ENCODE measurements at regions not wholly inside any gene's neighbourhood (a gene's known extent, or its start where the extent isn't known, plus 50 kb on each side); places are given as distances from the start of the nearest gene placed in this dataset.
"Not testable (repeated sequence)": the region's sequence is repeated elsewhere in the genome, so short reads cannot be mapped to it uniquely, and the experiment has no call there.

DNA sequence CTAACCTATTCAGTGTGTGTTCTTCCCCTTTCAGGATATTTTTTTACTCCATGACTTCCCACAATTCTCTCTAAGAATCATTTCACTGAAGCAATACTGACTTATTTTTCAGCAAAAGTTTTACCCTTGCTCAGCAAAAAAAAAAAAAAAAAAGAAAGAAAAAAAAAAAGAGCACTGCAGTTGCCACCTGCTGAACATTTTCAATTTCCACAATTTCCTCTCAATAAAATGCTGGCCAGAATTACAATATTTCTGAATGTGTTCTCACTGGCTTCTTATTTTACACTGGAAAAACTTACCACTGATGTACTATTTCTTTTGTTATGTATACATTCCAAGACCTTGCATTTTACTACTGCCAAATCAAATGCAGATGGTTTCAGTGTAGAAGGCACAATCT is 210.4 kb downstream of the PAPSS1 start:
- TF ChIP-seq, protein P1, sequence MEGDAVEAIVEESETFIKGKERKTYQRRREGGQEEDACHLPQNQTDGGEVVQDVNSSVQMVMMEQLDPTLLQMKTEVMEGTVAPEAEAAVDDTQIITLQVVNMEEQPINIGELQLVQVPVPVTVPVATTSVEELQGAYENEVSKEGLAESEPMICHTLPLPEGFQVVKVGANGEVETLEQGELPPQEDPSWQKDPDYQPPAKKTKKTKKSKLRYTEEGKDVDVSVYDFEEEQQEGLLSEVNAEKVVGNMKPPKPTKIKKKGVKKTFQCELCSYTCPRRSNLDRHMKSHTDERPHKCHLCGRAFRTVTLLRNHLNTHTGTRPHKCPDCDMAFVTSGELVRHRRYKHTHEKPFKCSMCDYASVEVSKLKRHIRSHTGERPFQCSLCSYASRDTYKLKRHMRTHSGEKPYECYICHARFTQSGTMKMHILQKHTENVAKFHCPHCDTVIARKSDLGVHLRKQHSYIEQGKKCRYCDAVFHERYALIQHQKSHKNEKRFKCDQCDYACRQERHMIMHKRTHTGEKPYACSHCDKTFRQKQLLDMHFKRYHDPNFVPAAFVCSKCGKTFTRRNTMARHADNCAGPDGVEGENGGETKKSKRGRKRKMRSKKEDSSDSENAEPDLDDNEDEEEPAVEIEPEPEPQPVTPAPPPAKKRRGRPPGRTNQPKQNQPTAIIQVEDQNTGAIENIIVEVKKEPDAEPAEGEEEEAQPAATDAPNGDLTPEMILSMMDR (IDR thresholded peaks at IDR 0.05) = no peak
- Histone ChIP-seq H3K27ac (no peak overlapping the region), H3K36me3 (no peaks in the 10 kb centered on the region), H3K9me3 (no peaks in the 10 kb centered on the region), H3K4me3 (no peak overlapping the region), H3K4me1 (no peaks in the 10 kb centered on the region), H3K27me3 (no peaks in the 10 kb centered on the region)
- DNase-seq (ENCODE audit: low spot score) = no peak

DNA sequence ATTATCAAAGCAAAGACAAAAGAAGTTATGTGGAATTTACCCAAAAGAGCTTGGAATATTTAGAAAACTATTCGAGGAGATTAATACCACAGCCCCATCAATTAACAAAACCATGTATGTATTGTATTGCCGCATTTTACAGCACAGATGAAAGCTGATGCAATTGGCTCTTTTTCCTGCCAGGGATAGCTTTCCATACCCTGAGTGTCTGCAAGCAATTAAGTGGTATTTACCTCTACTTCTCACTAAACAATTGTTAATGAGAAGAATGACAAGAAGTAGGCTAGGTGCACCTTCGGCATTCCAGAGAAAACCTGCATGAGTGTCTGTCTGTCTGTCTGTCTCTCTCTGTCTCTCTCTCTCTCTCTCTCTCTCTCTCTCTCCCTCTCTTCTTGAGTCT is 219.5 kb downstream of the PAPSS1 start:
- H3K9me3 ChIP-seq = peaks cover 0 to 10% of the 10 kb centered on the region in 2 donors
- TF ChIP-seq, protein P1 (IDR thresholded peaks at IDR 0.05) = no peak
- H3K4me3 ChIP-seq = no peak overlapping the region
- no peaks in the 10 kb centered on the region for H3K4me1 ChIP-seq
- no peak overlapping the region for H3K27ac ChIP-seq
- no peaks in the 10 kb centered on the region for H3K27me3 ChIP-seq
- no peaks in the 10 kb centered on the region for H3K36me3 ChIP-seq
- no peak for DNase-seq (ENCODE audit: low spot score)

DNA sequence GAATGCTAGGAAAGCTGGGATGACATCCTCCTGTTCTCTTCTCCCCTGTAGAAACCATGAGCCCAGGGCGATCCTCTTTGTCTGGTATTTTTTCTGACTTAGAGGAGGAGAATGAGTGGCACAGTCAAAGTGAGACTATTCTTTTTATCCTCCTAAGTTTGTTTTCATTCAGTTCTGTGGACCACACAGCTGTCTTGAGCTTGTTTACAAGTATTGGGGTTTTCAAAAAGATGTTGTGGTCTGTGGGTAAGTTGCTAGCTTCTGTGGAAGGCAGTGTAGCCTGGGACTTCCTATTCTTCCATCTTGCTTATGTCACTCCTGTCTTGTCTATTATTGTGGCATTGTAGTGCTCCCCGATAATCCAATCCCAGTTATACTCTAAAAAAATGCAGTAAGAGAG is 223.0 kb downstream of the PAPSS1 start:
- Histone ChIP-seq H3K4me3 (no peak overlapping the region), H3K36me3 (no peaks in the 10 kb centered on the region), H3K9me3 (peaks cover 0 to 12% of the 10 kb centered on the region in 2 donors), H3K27ac (no peak overlapping the region), H3K27me3 (no peaks in the 10 kb centered on the region), H3K4me1 (no peaks in the 10 kb centered on the region)
- DNase-seq (ENCODE audit: low spot score) = no peak
- TF ChIP-seq, protein P1 (IDR thresholded peaks at IDR 0.05) = no peak

DNA sequence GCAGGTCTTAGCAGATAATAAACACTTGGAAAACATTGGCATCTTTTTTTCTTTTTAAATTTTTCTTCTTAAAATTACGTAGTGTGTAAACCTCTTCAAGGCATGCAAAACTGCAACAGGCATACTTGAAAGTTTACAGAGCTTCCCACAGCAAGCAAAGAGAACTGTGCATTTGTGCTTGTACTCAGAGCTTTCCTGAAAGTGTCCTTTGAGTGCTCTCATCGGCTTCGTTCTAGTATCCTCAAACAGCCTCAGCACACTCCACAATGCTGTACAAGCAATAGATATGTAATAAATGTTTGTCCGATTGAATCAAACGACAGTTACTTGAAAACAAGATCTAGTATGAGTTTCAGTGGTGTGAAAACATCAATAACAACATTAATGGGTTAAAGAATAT is 227.5 kb downstream of the PAPSS1 start:
- DNase-seq (ENCODE audit: low spot score) = no peak
- Histone ChIP-seq H3K4me1 (no peaks in the 10 kb centered on the region), H3K27me3 (no peaks in the 10 kb centered on the region), H3K4me3 (no peak overlapping the region), H3K36me3 (no peaks in the 10 kb centered on the region), H3K9me3 (peaks cover 0 to 12% of the 10 kb centered on the region in 2 donors), H3K27ac (no peak overlapping the region)
- TF ChIP-seq, protein P1 (IDR thresholded peaks at IDR 0.05) = no peak

DNA sequence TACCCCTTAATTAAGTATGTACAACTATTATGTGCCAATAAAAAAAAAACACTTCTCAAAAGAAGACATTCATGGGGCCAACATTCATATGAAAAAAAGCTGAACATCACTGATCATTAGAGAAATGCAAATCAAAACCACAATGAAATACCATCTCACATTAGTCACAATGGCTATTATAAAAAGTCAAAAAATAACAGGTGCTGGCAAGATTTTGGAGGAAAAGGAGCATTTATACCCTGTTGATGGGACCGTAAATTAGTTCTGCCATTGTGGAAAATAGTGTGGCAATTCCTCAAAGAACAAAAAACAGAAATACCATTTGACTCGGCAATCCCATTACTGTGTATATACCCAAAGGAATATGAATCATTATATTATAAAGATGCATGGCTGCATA is 229.9 kb downstream of the PAPSS1 start:
- Histone ChIP-seq H3K36me3 (no peaks in the 10 kb centered on the region), H3K4me3 (no peak overlapping the region), H3K9me3 (no peaks in the 10 kb centered on the region), H3K4me1 (no peaks in the 10 kb centered on the region), H3K27ac (no peak overlapping the region), H3K27me3 (no peaks in the 10 kb centered on the region)
- TF ChIP-seq, protein P1 (IDR thresholded peaks at IDR 0.05) = no peak
- no peak for DNase-seq (ENCODE audit: low spot score)

DNA sequence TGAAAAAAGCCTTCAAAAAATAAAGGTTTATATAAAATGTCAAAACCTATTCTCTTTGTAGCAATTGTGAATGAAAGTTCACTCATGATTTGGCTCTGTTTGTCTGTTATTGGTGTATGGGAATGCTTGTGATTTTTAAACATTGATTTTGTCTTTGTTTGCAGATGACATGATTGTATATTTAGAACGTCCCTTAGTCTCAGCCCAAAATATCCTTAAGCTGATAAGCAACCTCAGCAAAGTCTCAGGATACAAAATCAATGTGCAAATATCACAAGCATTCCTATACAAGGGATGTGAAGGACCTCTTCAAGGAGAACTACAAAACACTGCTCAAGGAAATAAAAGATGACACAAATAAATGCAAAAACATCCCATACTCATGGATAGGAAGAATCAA is 236.4 kb downstream of the PAPSS1 start:
- not testable (repeated sequence) for H3K4me1 ChIP-seq; H3K27ac ChIP-seq; H3K36me3 ChIP-seq; H3K27me3 ChIP-seq; DNase-seq (ENCODE audit: low spot score); H3K4me3 ChIP-seq
- H3K9me3 ChIP-seq = peaks cover 0 to 16% of the 10 kb centered on the region in 2 donors
